ENCODE measurements at regions not wholly inside any gene's neighbourhood (a gene's known extent, or its start where the extent isn't known, plus 50 kb on each side); places are given as distances from the start of the nearest gene placed in this dataset.
"Not testable (repeated sequence)": the region's sequence is repeated elsewhere in the genome, so short reads cannot be mapped to it uniquely, and the experiment has no call there.

DNA sequence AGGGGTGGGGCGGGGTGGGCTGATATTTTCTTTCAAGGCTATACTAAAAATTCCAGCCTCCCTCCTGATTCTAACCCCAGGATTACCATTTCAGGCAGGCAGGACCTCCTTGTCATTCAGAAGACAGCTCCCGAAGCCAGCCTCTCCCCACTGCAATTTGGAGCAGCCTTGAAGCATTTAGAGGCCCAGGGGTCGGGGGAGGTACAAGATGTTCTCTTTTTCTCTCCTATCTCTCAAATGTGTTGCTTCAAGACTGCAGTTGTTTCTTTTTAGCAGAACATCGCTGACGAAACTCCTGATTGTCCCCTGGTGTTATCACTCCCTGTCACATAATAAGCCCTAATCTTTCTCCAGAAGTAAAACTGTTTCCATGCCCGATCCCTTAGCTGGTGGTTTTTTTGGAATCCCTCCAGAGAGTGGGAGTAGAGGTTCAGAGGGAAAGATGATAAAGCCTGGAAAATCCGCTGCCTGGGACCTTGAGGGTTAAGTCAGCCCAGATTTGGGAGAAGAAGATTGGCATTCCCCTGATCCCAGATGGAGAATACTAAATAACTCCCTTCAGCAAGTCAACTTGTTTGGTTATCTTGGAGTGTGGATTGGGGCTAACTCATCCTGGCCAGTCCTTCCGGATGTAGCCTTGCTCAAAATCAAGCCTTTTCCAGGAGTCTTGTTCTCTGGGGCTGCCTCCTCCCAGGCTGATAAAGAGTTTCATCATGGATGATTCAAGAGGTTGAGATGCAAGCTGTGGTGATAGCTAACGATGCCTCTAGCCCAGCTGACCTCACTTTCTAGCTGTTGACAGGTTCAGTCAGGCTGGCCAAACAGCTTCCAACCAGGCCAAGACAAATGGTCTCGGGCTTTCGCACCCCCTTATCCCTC is 71.3 kb downstream of the SOX9 start:
- H3K36me3 ChIP-seq, result no peaks in the 10 kb centered on the region
- no peak overlapping the region for H3K4me3 ChIP-seq
- no peaks in the 10 kb centered on the region for H3K4me1 ChIP-seq (replicated peaks)
- DNase-seq (ENCODE audit: low read depth in 1 of 2, low spot score in 2 of 2), result no peak
- H3K27me3 ChIP-seq (replicated peaks), result no peaks in the 10 kb centered on the region
- 0 out of 2 replicates have a peak, but pooled peaks cover 8% of the 10 kb centered on the region for H3K9me3 ChIP-seq (replicated peaks)
- H3K27ac ChIP-seq, result no peak overlapping the region

DNA sequence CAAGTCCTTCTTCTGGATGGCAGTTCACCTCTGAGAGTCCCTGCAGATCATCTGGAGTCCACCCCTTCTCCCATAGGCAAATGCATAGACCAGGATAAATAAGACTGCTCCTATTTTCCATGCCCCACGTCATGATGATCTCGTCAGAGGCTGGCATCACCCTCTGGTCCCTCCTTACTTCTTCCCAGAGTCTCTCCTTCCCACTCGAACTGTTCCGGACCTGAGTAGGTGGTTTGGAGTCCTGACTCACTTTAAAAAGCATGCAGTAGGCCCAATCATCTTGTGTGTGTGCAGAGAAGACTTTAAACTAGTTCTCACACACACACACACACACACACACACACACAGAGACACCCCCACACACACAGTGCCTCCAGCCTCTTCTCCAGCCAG is 72.0 kb downstream of the SOX9 start:
- Histone ChIP-seq H3K4me1 (replicated peaks) (no peaks in the 10 kb centered on the region), H3K9me3 (replicated peaks) (peaks cover 10% of the 10 kb centered on the region; the same call in 1 of the 2 replicates), H3K27me3 (replicated peaks) (no peaks in the 10 kb centered on the region), H3K4me3 (no peak overlapping the region), H3K27ac (no peak overlapping the region), H3K36me3 (no peaks in the 10 kb centered on the region)
- DNase-seq (ENCODE audit: low read depth in 1 of 2, low spot score in 2 of 2), result no peak

DNA sequence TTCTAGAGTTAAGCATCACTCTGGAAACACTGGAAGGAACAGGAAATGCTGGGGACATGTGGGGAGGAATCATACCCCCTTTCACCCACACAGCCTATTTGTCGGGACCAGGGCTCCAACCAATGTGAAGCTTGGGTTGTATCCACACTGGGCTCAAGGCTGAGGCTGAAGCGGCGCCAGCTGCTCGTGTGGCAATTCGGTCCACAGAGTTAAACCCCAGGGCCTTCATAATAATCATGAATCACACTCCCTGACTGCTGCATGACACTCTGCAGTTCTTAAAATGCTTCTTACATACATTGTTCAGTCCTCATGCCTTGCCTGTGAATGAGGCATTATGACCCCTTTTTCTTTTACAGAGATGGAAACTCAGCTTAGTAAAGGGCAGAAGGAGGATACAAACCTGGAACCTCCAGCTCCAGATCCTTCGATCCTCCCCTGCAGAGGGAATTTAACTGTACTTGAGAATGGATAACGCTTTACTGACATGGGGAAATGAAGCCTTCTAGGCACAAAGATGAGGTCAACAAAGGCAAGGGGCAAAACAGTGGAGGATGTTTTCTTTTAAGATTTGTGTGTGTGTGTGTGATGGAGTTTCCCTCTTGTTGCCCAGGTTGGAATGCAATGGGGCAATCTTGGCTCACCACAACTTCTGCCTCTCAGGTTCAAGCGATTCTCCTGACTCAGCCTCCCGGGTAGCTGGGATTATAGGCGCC is 72.7 kb downstream of the SOX9 start:
- no peaks in the 10 kb centered on the region for H3K4me1 ChIP-seq (replicated peaks)
- no peak overlapping the region for H3K4me3 ChIP-seq
- H3K36me3 ChIP-seq, result no peaks in the 10 kb centered on the region
- no peak for DNase-seq (ENCODE audit: low read depth in 1 of 2, low spot score in 2 of 2)
- no peaks in the 10 kb centered on the region for H3K27me3 ChIP-seq (replicated peaks)
- H3K27ac ChIP-seq, result no peak overlapping the region
- H3K9me3 ChIP-seq (replicated peaks), result peaks cover 13% of the 10 kb centered on the region; the same call in 1 of the 2 replicates

DNA sequence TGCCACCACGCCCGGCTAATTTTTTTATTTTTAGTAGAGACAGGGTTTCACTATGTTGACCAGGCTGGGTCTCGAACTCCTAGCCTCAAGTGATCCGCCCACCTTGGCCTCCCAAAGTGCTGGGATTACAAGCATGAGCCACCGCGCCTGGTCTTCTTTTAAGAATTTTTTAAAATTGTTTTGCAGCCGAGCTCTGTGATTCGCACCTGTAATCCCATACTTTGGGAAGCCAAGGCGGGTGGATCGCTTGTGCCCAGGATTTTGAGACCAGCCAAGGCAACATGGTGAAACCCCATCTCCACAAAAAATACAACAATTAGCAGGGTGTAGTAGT is 73.3 kb downstream of the SOX9 start:
- not testable (repeated sequence) for H3K27ac ChIP-seq; H3K27me3 ChIP-seq (replicated peaks); H3K36me3 ChIP-seq; H3K4me1 ChIP-seq (replicated peaks); H3K9me3 ChIP-seq (replicated peaks); H3K4me3 ChIP-seq; DNase-seq (ENCODE audit: low read depth in 1 of 2, low spot score in 2 of 2)

DNA sequence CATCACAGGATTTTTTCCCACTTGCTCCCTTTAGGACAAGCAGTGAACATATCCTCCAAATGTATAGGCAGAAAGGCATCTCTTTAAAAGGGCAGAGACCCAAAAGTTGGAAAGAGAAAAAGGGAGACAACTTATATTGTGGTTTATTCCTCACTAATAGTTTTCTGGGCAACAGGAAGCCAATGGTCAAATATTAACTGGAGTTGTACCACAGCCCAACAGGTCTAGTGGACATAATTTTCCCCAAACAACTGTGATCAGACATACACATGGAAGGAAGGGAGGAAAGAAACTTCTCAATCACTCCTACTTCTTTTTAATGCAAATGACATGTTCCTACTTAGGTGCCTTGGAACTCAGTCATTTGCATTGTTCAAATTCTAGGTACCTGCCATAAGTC is 78.4 kb downstream of the SOX9 start:
- Histone ChIP-seq H3K27me3 (replicated peaks) (no peaks in the 10 kb centered on the region), H3K9me3 (replicated peaks) (peaks cover 9% of the 10 kb centered on the region; the same call in 1 of the 2 replicates), H3K36me3 (no peaks in the 10 kb centered on the region), H3K27ac (no peak overlapping the region), H3K4me1 (replicated peaks) (no peaks in the 10 kb centered on the region), H3K4me3 (no peak overlapping the region)
- no peak for DNase-seq (ENCODE audit: low read depth in 1 of 2, low spot score in 2 of 2)

DNA sequence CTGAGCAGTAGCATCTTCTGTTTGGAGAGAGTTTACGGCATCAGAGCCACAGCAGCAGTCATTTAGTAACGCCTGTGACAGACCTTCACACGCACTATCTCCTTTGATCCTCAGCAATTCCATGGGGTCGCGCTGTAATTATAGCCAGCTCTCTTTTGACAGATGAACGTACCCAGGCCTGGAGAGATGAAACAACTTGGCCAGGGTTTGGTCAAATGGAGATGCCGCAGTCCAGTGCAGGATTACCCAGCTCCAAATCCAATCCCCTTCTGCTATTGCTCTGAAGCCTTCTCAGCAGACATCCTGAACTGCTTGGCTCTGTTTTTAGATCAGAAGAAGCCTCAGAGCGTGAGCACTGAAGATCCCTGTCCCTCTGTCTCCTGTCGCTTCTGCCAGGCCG is 83.9 kb downstream of the SOX9 start:
- no peak overlapping the region for H3K4me3 ChIP-seq
- no peaks in the 10 kb centered on the region for H3K36me3 ChIP-seq
- H3K4me1 ChIP-seq (replicated peaks), result no peaks in the 10 kb centered on the region
- H3K27me3 ChIP-seq (replicated peaks), result no peaks in the 10 kb centered on the region
- no peak for DNase-seq (ENCODE audit: low read depth in 1 of 2, low spot score in 2 of 2)
- H3K27ac ChIP-seq, result no peak overlapping the region
- no peaks in the 10 kb centered on the region; the same call in 1 of the 2 replicates for H3K9me3 ChIP-seq (replicated peaks)

DNA sequence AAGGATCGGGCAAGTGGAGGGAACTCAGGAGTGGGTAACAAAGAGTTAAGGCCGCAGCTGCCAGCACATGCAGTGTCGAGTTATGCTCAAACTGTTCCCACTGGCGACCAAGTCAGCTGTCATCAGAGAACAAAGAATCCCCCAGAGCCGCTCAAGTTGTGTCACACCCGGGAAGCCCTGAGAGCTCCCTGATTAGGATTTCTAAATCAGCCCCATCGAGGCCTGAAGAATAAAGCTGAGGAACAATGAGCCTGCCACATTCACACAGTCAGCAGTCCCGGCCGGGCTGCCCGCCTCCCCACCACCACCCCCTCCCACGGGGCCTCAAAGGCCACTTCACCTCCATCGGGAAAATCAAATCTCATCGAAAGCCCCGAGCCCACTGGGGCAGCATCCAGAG is 84.5 kb downstream of the SOX9 start:
- no peak for DNase-seq (ENCODE audit: low read depth in 1 of 2, low spot score in 2 of 2)
- H3K27ac ChIP-seq, result no peak overlapping the region

DNA sequence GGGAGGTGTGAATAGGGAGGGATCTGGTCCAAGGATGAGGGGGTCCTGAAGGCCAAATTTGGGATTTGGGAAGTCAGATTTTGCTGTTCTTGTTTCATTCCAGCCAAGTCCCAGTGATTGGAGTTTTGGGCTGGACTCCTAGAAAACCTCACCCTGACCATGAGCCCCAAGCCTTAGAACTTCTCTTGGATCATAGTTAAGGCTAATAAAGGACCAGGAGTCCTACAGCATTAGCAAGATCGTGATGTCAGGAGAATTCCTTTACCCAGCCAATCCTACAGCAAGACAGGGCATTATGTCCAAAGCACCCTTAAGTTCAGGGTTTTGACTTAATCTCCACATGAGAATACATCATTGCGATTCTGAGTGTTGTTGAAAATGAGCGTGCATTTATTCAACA is 85.0 kb downstream of the SOX9 start:
- Histone ChIP-seq H3K4me1 (replicated peaks) (no peaks in the 10 kb centered on the region), H3K27ac (no peak overlapping the region), H3K4me3 (no peak overlapping the region), H3K27me3 (replicated peaks) (no peaks in the 10 kb centered on the region), H3K9me3 (replicated peaks) (no peaks in the 10 kb centered on the region; the same call in 1 of the 2 replicates), H3K36me3 (no peaks in the 10 kb centered on the region)
- no peak for DNase-seq (ENCODE audit: low read depth in 1 of 2, low spot score in 2 of 2)

More for the DNA sequence above, 84.5 kb downstream of the SOX9 start:
- Histone ChIP-seq H3K4me3 (no peak overlapping the region), H3K36me3 (no peaks in the 10 kb centered on the region), H3K9me3 (replicated peaks) (no peaks in the 10 kb centered on the region; the same call in 1 of the 2 replicates), H3K27me3 (replicated peaks) (no peaks in the 10 kb centered on the region), H3K4me1 (replicated peaks) (no peaks in the 10 kb centered on the region)

DNA sequence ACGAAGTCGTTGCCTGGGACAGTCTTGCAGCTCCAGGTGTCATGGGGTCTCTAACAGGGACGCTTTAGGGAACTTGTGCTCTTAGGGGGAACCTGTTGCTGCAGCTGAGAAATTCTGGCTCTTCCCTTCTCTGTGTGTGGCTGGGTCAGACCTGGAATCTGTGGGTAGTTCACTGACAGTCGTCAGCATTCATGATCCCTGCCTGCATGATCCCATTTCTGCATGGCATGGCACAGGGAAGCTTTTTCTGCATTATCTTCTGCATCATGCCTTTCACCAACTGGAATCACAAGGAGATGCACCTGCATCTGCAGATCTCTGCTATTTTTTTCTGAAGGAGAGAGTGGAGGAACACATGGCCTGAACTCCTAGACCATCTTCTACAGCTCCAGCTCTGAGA is 85.6 kb downstream of the SOX9 start:
- Histone ChIP-seq H3K4me3 (no peak overlapping the region), H3K27ac (no peak overlapping the region), H3K27me3 (replicated peaks) (no peaks in the 10 kb centered on the region), H3K9me3 (replicated peaks) (no peaks in the 10 kb centered on the region; the same call in 1 of the 2 replicates), H3K36me3 (no peaks in the 10 kb centered on the region), H3K4me1 (replicated peaks) (no peaks in the 10 kb centered on the region)
- no peak for DNase-seq (ENCODE audit: low read depth in 1 of 2, low spot score in 2 of 2)

DNA sequence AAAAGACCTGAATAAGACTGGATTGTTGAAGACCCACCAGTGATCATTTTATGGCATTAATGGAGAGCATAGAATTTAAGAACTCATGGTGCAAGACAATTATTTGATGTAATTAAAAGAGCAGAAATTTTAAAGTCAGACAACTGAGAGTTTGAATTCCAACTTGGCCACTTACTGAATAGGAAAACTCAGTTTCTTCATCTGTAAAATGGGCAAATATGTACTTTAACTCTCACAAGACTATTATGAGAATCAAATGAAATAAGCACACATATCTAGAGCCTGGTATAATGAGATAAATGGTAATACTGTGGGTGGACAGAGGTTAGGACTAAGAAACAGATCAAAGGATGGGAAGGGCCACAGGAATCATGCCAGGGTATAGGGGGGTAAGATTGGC is 88.0 kb downstream of the SOX9 start:
- H3K27ac ChIP-seq, result no peak overlapping the region
- no peaks in the 10 kb centered on the region for H3K4me1 ChIP-seq (replicated peaks)
- no peaks in the 10 kb centered on the region for H3K27me3 ChIP-seq (replicated peaks)
- H3K36me3 ChIP-seq, result no peaks in the 10 kb centered on the region
- no peak for DNase-seq (ENCODE audit: low read depth in 1 of 2, low spot score in 2 of 2)
- H3K4me3 ChIP-seq, result no peak overlapping the region
- H3K9me3 ChIP-seq (replicated peaks), result no peaks in the 10 kb centered on the region; the same call in 1 of the 2 replicates

DNA sequence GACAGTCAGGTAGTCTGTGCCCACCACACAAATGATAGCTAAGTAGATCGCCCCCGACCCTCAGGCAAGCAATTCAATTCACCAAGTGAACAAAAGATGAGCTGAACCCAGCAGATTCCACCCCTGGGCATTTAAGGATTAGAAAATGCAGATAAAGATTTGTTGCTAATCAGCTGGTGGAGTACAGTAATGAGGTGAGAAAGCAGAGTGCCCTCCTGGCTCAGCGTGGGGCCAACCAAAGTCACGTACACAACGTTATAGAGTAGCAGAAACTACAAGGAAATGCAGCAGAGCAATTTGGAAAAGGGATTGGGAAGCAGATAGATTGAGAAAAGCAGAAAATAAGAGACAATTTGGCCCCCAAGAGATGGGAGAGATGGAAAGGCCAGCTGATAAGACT is 91.2 kb downstream of the SOX9 start:
- no peaks in the 10 kb centered on the region for H3K4me1 ChIP-seq (replicated peaks)
- DNase-seq (ENCODE audit: low read depth in 1 of 2, low spot score in 2 of 2), result no peak
- no peaks in the 10 kb centered on the region for H3K27me3 ChIP-seq (replicated peaks)
- no peak overlapping the region for H3K27ac ChIP-seq
- no peaks in the 10 kb centered on the region for H3K36me3 ChIP-seq
- H3K4me3 ChIP-seq, result no peak overlapping the region
- H3K9me3 ChIP-seq (replicated peaks), result no peaks in the 10 kb centered on the region

DNA sequence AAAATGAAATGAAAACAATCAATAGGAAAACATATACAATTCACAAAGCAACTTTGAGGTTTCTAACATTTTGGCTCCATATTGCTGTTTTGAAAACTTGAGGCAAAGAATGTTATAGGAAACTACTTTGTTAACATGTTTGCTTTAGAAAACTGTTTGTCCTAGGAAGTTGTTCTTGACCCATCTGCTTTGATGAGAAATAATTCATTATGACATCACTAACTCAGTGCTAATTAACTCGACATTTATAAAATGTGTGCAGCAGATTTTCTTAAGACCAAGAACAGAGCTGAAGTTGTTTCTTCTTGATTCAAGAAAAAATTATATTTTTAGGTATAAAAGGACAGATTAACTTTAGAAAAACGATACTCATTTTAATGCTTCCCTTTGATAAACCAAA is 94.7 kb downstream of the SOX9 start:
- Histone ChIP-seq H3K27me3 (replicated peaks) (no peaks in the 10 kb centered on the region), H3K4me3 (no peak overlapping the region), H3K36me3 (no peaks in the 10 kb centered on the region), H3K27ac (no peak overlapping the region), H3K4me1 (replicated peaks) (no peaks in the 10 kb centered on the region), H3K9me3 (replicated peaks) (no peaks in the 10 kb centered on the region)
- no peak for DNase-seq (ENCODE audit: low read depth in 1 of 2, low spot score in 2 of 2)

DNA sequence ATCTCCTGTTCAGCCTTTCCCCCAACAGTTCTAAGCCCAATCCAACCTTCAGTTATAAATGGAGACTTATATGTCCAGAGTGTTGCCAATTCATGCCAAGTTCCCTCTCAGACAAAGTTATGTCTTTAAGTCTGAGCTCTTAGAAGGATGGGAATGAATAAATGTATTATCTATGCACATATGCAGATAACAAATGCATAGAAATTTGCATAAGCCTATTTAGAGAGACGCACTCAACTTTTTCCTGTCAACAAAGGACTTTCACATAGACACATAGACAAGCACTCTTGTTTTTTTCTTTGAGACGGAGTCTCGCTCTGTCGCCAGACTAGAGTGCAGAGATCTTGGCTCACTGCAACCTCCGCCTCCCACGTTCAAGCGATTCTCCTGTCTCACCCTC is 95.1 kb downstream of the SOX9 start:
- H3K27ac ChIP-seq, result no peak overlapping the region
- H3K4me3 ChIP-seq, result no peak overlapping the region
- no peaks in the 10 kb centered on the region for H3K9me3 ChIP-seq (replicated peaks)
- no peaks in the 10 kb centered on the region for H3K4me1 ChIP-seq (replicated peaks)
- no peaks in the 10 kb centered on the region for H3K36me3 ChIP-seq
- H3K27me3 ChIP-seq (replicated peaks), result no peaks in the 10 kb centered on the region
- no peak for DNase-seq (ENCODE audit: low read depth in 1 of 2, low spot score in 2 of 2)

DNA sequence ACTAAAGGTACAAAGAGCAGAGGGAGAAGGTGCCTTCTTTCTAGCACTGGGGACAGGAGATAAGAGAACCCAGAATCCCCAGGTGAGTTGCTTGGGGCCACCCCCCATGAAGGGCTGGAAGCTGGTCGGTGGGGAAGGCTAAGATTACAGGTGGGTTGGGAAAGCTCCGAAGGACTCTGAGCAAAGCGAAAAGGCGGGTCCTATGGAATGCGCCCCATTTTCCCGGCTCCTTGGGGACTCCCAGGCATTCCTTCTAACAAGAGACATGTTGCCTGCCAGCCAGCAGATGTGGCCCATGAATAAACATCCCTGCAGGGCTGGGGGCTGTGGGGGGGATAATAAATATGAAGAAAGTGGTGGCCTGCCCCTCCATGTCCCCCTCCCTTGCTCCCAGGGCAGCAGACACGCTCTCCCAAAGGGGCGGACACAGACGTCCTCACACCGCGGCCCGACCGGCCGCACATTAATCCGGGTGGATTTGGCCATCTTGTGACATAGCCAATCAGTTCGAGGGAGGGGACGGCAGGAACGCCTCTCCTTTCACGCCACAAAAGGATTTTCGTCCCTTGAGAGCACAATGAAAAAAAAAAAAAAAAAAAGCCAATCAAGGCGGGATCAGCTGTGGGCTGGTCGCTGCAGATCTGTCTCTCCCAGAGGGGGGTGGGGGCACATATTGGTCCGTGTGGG is 98.5 kb downstream of the SOX9 start:
- no peaks in the 10 kb centered on the region for H3K9me3 ChIP-seq (replicated peaks)
- no peak for DNase-seq (ENCODE audit: low read depth in 1 of 2, low spot score in 2 of 2)

More for the DNA sequence above, 98.5 kb downstream of the SOX9 start:
- Histone ChIP-seq H3K27ac (no peak overlapping the region), H3K36me3 (no peaks in the 10 kb centered on the region), H3K4me3 (no peak overlapping the region), H3K27me3 (replicated peaks) (no peaks in the 10 kb centered on the region), H3K4me1 (replicated peaks) (no peaks in the 10 kb centered on the region)

Measured in SJSA1 (cell line).